Fibroblast of the aortic adventitia (primary cell): ENCODE measurements at regions not wholly inside any gene's neighbourhood (a gene's known extent, or its start where the extent isn't known, plus 50 kb on each side); places are given as distances from the start of the nearest gene placed in this dataset.

Experiments
- DNase-seq: peaks from one replicate; pipeline ENCODE4 v3.0.0-alpha.2; 2010; ENCODE audit warnings: low read depth
- H3K4me3 ChIP-seq: 2 replicates; pipeline ENCODE4 v1.5.1; 2011; ENCODE audit warnings: low read depth, mild to moderate bottlenecking, control low read depth, low read length, moderate library complexity
- TF ChIP-seq, protein P1 (sequence below): IDR thresholded peaks from 2 replicates; pipeline ENCODE4 v1.5.1; 2011; ENCODE audit warnings: mild to moderate bottlenecking, low read length, control low read depth, inconsistent platforms; ENCODE audit not compliant: insufficient read depth

- no peak overlapping the region for H3K4me3 ChIP-seq
- DNase-seq = no peak
- TF ChIP-seq, protein P1, sequence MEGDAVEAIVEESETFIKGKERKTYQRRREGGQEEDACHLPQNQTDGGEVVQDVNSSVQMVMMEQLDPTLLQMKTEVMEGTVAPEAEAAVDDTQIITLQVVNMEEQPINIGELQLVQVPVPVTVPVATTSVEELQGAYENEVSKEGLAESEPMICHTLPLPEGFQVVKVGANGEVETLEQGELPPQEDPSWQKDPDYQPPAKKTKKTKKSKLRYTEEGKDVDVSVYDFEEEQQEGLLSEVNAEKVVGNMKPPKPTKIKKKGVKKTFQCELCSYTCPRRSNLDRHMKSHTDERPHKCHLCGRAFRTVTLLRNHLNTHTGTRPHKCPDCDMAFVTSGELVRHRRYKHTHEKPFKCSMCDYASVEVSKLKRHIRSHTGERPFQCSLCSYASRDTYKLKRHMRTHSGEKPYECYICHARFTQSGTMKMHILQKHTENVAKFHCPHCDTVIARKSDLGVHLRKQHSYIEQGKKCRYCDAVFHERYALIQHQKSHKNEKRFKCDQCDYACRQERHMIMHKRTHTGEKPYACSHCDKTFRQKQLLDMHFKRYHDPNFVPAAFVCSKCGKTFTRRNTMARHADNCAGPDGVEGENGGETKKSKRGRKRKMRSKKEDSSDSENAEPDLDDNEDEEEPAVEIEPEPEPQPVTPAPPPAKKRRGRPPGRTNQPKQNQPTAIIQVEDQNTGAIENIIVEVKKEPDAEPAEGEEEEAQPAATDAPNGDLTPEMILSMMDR = no peak
These were observed 554.6 kb downstream of the PLA2G4A start for GRCh38 chr1:187383366-187383765.

GRCh38 chr1:187384504-187384903 lies 555.8 kb downstream of the PLA2G4A start:
- TF ChIP-seq, protein P1 = no peak
- H3K4me3 ChIP-seq = no peak overlapping the region
- no peak for DNase-seq

DNA sequence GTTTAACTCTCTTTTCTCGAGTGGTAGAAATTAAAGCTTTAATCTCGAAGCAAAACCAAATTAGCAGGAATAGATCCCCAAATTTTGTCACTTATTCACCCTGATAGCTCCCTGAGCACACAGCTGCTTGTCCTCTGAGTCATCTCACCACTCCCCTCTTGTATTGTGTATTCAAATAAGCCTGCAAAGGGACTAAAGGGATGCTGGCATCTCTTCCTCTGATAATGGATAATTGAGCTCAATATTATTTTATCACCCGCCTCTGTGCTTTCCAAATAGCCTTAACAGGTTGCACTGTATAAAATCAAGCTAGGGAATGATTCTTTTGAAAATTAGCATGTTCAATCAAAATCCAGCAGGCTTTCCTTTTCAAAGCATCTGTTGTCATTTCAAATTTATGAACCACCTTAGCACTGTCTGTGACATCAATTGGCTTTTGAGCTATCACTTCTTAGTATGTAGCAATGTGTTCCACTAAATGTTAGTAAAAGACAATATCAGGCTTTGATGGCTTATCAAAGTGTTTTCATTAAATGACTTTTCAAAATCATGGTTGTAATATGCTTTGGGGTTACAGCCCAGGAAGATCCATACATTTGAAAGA lies 561.6 kb downstream of the PLA2G4A start:
- no peak for DNase-seq
- no peak overlapping the region for H3K4me3 ChIP-seq
- TF ChIP-seq, protein P1 = no peak

DNA sequence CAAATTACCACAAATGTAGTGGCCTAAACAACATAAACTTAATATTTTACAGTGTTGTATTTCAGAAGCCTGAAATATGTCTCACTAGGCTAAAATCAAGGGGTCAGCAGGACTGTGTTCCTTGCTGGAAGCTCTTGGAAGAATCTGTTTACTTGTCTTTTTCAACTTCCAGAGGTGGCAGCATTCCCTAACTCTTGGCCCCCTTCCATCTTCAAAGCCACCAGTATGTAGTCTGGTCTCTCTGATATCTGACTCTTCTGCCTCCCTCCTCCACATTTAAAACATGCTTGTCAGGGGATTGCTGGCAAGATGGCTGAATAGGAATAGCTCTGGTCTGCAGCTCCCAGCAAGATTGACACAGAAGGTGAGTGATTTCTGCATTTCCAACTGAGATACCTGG lies 567.5 kb downstream of the PLA2G4A start:
- H3K4me3 ChIP-seq = no peak overlapping the region
- DNase-seq = no peak
- TF ChIP-seq, protein P1 = no peak

DNA sequence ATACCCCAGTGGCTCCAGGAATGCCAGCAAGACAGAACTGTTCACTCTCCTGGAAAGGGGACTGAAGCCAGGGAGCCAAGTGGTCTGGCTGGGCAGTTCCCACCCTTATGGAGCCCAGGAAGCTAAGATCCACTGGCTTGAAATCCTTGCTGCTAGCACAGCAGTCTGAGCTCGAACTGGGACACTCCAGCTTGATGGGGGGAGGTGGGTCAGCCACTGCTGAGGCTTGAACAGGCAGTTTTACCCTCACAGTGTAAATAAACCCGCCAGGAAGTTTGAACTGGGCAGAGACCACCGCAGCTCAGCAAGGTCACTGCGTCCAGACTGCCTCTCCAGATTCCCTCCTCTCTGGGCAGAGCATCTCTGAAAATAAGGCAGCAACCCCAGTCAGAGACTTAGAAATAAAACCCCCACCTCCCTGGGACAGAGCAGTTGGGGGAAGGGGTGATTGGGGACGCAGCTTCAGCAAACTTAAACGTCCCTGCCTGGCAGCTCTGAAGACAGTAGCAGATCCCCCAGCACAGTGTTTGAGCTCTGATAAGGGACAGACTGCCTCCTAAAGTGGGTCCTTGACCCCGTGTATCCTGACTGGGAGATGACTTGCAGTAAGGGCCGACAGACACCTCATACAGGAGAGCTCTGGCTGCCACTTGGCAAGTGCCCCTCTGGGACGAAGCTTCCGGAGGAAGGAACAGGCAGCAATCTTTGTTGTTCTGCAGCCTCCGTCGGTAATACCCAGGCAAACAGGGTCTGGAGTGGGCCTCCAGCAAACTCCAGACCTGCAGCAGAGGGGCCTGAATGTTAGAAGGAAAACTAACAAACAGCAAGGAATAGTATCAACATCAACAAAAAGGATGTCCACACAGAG lies 568.4 kb downstream of the PLA2G4A start:
- DNase-seq = no peak
- H3K4me3 ChIP-seq = no peak overlapping the region
- TF ChIP-seq, protein P1 = no peak

- H3K4me3 ChIP-seq = no peak overlapping the region
- peak; percentile 2 for DNase-seq
- TF ChIP-seq, protein P1 = no peak
These were observed 579.7 kb downstream of the PLA2G4A start for GRCh38 chr1:187408212-187409004.
